ENCODE measurements at regions not wholly inside any gene's neighbourhood (a gene's known extent, or its start where the extent isn't known, plus 50 kb on each side); places are given as distances from the start of the nearest gene placed in this dataset.

GRCh38 chr12:124240493-124240892 is 54.4 kb upstream of the RFLNA start:
- 82% methylated on average over 1 of the region's 1 CpG for WGBS (ENCODE audit: missing lambda C conversion rate)
- DNase-seq (ENCODE audit: low read depth in 1 of 2, low spot score in 1 of 2) = peak; percentile 24 to 35
- FAIRE-seq = no peak
- H3K4me3 ChIP-seq = no peak overlapping the region
- no peak overlapping the region for H3K27ac ChIP-seq
- 0 out of 3 replicates have a peak, but pooled peaks cover 5% of the 10 kb centered on the region for H3K9me3 ChIP-seq
- TF ChIP-seq, protein P1, sequence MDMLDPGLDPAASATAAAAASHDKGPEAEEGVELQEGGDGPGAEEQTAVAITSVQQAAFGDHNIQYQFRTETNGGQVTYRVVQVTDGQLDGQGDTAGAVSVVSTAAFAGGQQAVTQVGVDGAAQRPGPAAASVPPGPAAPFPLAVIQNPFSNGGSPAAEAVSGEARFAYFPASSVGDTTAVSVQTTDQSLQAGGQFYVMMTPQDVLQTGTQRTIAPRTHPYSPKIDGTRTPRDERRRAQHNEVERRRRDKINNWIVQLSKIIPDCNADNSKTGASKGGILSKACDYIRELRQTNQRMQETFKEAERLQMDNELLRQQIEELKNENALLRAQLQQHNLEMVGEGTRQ (IDR thresholded peaks at IDR 0.05) = peak; percentile 51; the same call in 1 of the 2 replicates
- TF ChIP-seq, protein P2, sequence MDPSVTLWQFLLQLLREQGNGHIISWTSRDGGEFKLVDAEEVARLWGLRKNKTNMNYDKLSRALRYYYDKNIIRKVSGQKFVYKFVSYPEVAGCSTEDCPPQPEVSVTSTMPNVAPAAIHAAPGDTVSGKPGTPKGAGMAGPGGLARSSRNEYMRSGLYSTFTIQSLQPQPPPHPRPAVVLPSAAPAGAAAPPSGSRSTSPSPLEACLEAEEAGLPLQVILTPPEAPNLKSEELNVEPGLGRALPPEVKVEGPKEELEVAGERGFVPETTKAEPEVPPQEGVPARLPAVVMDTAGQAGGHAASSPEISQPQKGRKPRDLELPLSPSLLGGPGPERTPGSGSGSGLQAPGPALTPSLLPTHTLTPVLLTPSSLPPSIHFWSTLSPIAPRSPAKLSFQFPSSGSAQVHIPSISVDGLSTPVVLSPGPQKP (IDR thresholded peaks at IDR 0.05; ENCODE audit: low read depth, low read length) = no peak
- ATAC-seq = peak in 1 of 2 experiments; percentile 89; a peak in 4 of 6 replicates
- CTCF ChIA-PET = interaction anchor here (1.0 kb wide), 1 partner anchor 17 kb away, joined by 3 read pairs; no protein-coding TSS in a partner anchor
- POLR2A ChIA-PET = no interaction called here
- H3K4me2 ChIP-seq = no peak overlapping the region
- H3K4me1 ChIP-seq = no peaks in the 10 kb centered on the region

- Histone ChIP-seq H3K27ac (no peak overlapping the region), H3K4me1 (no peaks in the 10 kb centered on the region), H3K4me3 (no peak overlapping the region), H3K4me2 (no peak overlapping the region), H3K9me3 (peaks cover 12% of the 10 kb centered on the region)
- 68% methylated on average over 17 of the region's 17 CpGs for WGBS (ENCODE audit: missing lambda C conversion rate)
- ChIA-PET POLR2A (no interaction called here), CTCF (interaction anchor here (0.6 kb wide), 1 partner anchor 18 kb away, joined by 3 read pairs; no protein-coding TSS in a partner anchor)
- ATAC-seq = no peak
- DNase-seq (ENCODE audit: low read depth in 1 of 2, low spot score in 1 of 2) = no peak
- TF ChIP-seq JUNB (IDR thresholded peaks at IDR 0.05) (no peak), MAFK (IDR thresholded peaks at IDR 0.05; ENCODE audit: partially characterized antibody) (no peak), NR3C1 (IDR thresholded peaks at IDR 0.05) (no peak), HDAC2 (IDR thresholded peaks at IDR 0.05) (no peak)
- FAIRE-seq = no peak
Observed at GRCh38 chr12:124241776-124242528, 52.9 kb upstream of the RFLNA start.

GRCh38 chr12:124242529-124243065 is 52.3 kb upstream of the RFLNA start:
- DNase-seq (ENCODE audit: low read depth in 1 of 2, low spot score in 1 of 2) (no peak), ATAC-seq (no peak), FAIRE-seq (no peak)
- CTCF ChIA-PET = interaction anchor here (0.7 kb wide), 1 partner anchor 8 kb away, joined by 3 read pairs; no protein-coding TSS in a partner anchor
- H3K27ac ChIP-seq = no peak overlapping the region
- POLR2A ChIA-PET = no interaction called here
- WGBS (ENCODE audit: missing lambda C conversion rate) = 32% methylated on average over 9 of the region's 9 CpGs
- H3K4me1 ChIP-seq = no peaks in the 10 kb centered on the region
- H3K9me3 ChIP-seq = peaks cover 19% of the 10 kb centered on the region
- H3K4me2 ChIP-seq = no peak overlapping the region
- H3K4me3 ChIP-seq = no peak overlapping the region
- TF ChIP-seq KDM1A (IDR thresholded peaks at IDR 0.05; ENCODE audit: low read depth) (no peak), CHD4 (IDR thresholded peaks at IDR 0.05; ENCODE audit: borderline replicate concordance) (no peak), FOSL2 (IDR thresholded peaks at IDR 0.05) (no peak), FOSL2 (CRISPR knock-in tag; IDR thresholded peaks at IDR 0.05) (no peak), HDAC2 (IDR thresholded peaks at IDR 0.05) (no peak), BHLHE40 (IDR thresholded peaks at IDR 0.05; ENCODE audit: low read depth, low read length) (no peak), ZSCAN20 (CRISPR knock-in tag; IDR thresholded peaks at IDR 0.05) (no peak), TP53 (CRISPR knock-in tag; IDR thresholded peaks at IDR 0.05) (no peak), MYC (IDR thresholded peaks at IDR 0.05; ENCODE audit: borderline replicate concordance, low read length) (no peak), SREBF2 (IDR thresholded peaks at IDR 0.05) (no peak), NPAS2 (CRISPR knock-in tag; IDR thresholded peaks at IDR 0.05; ENCODE audit: borderline replicate concordance) (no peak), MAZ (IDR thresholded peaks at IDR 0.05; ENCODE audit: borderline replicate concordance, low read depth, low read length) (no peak), RAD21 (conservative IDR thresholded peaks at IDR 0.05 in 1 of 2, IDR thresholded peaks at IDR 0.05 in 1 of 2) (no peak), HOXB5 (CRISPR knock-in tag; IDR thresholded peaks at IDR 0.05) (no peak), RNF2 (IDR thresholded peaks at IDR 0.05; ENCODE audit: borderline replicate concordance, low read depth) (no peak)
- TF ChIP-seq, protein P3, sequence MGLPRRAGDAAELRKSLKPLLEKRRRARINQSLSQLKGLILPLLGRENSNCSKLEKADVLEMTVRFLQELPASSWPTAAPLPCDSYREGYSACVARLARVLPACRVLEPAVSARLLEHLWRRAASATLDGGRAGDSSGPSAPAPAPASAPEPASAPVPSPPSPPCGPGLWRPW (IDR thresholded peaks at IDR 0.05) = no peak
